GM21825 (cell line): ENCODE measurements at regions not wholly inside any gene's neighbourhood (a gene's known extent, or its start where the extent isn't known, plus 50 kb on each side); places are given as distances from the start of the nearest gene placed in this dataset.

Experiments used
- ATAC-seq: cut with Tn5 transposase; IDR thresholded peaks from one replicate; pipeline ENCODE4 v1.9.1; 2021; ENCODE audit warnings: mild to moderate bottlenecking, moderate library complexity; ENCODE audit not compliant: unreplicated experiment

- ATAC-seq = no peak
Measured at GRCh38 chr22:49023879-49024774, 803.5 kb downstream of the BRD1 start.

- ATAC-seq = no peak
Measured at GRCh38 chr22:49023161-49023878, 804.4 kb downstream of the BRD1 start.

GRCh38 chr22:49022816-49023160 lies 804.9 kb downstream of the BRD1 start:
- no peak for ATAC-seq

GRCh38 chr22:49021926-49022815 lies 805.5 kb downstream of the BRD1 start:
- no peak for ATAC-seq

GRCh38 chr22:49021131-49021925 lies 806.3 kb downstream of the BRD1 start:
- ATAC-seq = no peak

- ATAC-seq = no peak
Measured at GRCh38 chr22:49019737-49020713, 807.6 kb downstream of the BRD1 start.

GRCh38 chr22:49018601-49019000 lies 809.1 kb downstream of the BRD1 start:
- ATAC-seq = no peak

- ATAC-seq = no peak
Measured at GRCh38 chr22:49017482-49018329, 810.0 kb downstream of the BRD1 start.

- no peak for ATAC-seq
Measured at GRCh38 chr22:49016909-49017481, 810.7 kb downstream of the BRD1 start.

GRCh38 chr22:49015993-49016908 lies 811.4 kb downstream of the BRD1 start:
- no peak for ATAC-seq

- no peak for ATAC-seq
Measured at GRCh38 chr22:49015459-49015858, 812.2 kb downstream of the BRD1 start.

GRCh38 chr22:49014227-49015201 lies 813.2 kb downstream of the BRD1 start:
- no peak for ATAC-seq

GRCh38 chr22:49013707-49014106 lies 814.0 kb downstream of the BRD1 start:
- ATAC-seq = no peak

- ATAC-seq = no peak
Measured at GRCh38 chr22:49012712-49013395, 814.8 kb downstream of the BRD1 start.
